HCT116 (cell line): ENCODE measurements at regions not wholly inside any gene's neighbourhood (a gene's known extent, or its start where the extent isn't known, plus 50 kb on each side); places are given as distances from the start of the nearest gene placed in this dataset.

ENCODE experiments used
- ATAC-seq: fragments of 200-7000 bp; cut with Tn5 transposase; 2 replicates; pipeline ENCODE4 v1.9.1; 2020; ENCODE audit warnings: mild to moderate bottlenecking, moderate library complexity
- BruUV-seq: library from RNA; stranded (reverse); fragments of 400-500 nt; replicated peaks from 2 replicates; lab custom pipeline; 2021; lab: Mats Ljungman, UMichigan
- CTCF ChIA-PET: fragments of 300-600 bp; sonication (Branson Sonifier 250); formaldehyde crosslinking; loops from one replicate; lab custom pipeline; 2021; ENCODE audit warnings: antibody characterized with exemption; lab: Charles Lee
- POLR2A ChIA-PET: fragments of 300-600, 350-600 bp; sonication (Branson Sonifier 250); formaldehyde crosslinking; loops from one replicate; lab custom pipeline; 2021; ENCODE audit warnings: antibody characterized with exemption; lab: Charles Lee
- RAD21 ChIA-PET, 2 experiments: fragments of 300-600 bp; sonication (Branson Sonifier 250); formaldehyde crosslinking; loops; one replicate each; lab custom pipeline; 2023; ENCODE audit warnings: low total read pairs in 2 of 2; ENCODE audit not compliant: uncharacterized antibody in 2 of 2, unreplicated experiment in 2 of 2, low non-redundant PET in 1 of 2; lab: Charles Lee
- DNase-seq: peaks from one replicate; pipeline ENCODE4 v3.0.0-alpha.2; 2010; ENCODE audit warnings: low read depth, low spot score
- H2AFZ ChIP-seq: fragments of 200-600 bp; shearing (Covaris generic), sonication (generic); 2 replicates; pipeline ENCODE4 v1.6.1; 2017; ENCODE audit warnings: low read depth, mixed run types, mixed read lengths, antibody characterized with exemption, low read length; ENCODE audit not compliant: poor library complexity, severe bottlenecking
- H3K27ac ChIP-seq: 2 replicates; pipeline ENCODE4 v1.5.1; 2012; ENCODE audit warnings: low read depth, low read length
- H3K27me3 ChIP-seq: fragments of 200-600 bp; sonication (generic); 2 replicates; pipeline ENCODE4 v1.6.1; 2016; ENCODE audit warnings: mixed run types, low read length, mixed read lengths; ENCODE audit not compliant: insufficient read depth
- H3K36me3 ChIP-seq, 2 experiments: fragments of 200-500 bp in 1 of 2; fragments of 200-600 bp in 1 of 2; sonication (Bioruptor generic) in 1 of 2; sonication (generic) in 1 of 2; 2 replicates each; pipeline versions ENCODE4 v1.5.1 to v1.6.1; 2014 to 2016; ENCODE audit warnings: low read length in 2 of 2, inconsistent platforms in 1 of 2, mixed read lengths in 1 of 2, mixed run types in 1 of 2; ENCODE audit not compliant: insufficient read depth in 2 of 2, control insufficient read depth in 1 of 2
- H3K4me1 ChIP-seq, 2 experiments: fragments of 200-600 bp in 1 of 2; sonication (generic) in 1 of 2; 2 replicates each; pipeline versions ENCODE4 v1.5.1 to v1.6.1; 2012 to 2017; ENCODE audit warnings: low read length in 2 of 2, inconsistent platforms in 1 of 2, mild to moderate bottlenecking in 1 of 2, mixed read lengths in 1 of 2, mixed run types in 1 of 2, moderate library complexity in 1 of 2; ENCODE audit not compliant: insufficient read depth in 2 of 2, control insufficient read depth in 1 of 2
- H3K4me2 ChIP-seq: fragments of 200-600 bp; sonication (generic); 2 replicates; pipeline ENCODE4 v1.6.1; 2017; ENCODE audit warnings: mixed run types, low read length, mixed read lengths
- H3K4me3 ChIP-seq, 2 experiments: fragments of 200-600 bp in 1 of 2; sonication (generic) in 1 of 2; replicated peaks in 1 of 2; 2 replicates each; pipeline ENCODE4 v1.5.1; 2011 to 2016; ENCODE audit warnings: low read length in 2 of 2, control low read depth in 1 of 2, low read depth in 1 of 2, mild to moderate bottlenecking in 1 of 2, mixed read lengths in 1 of 2, mixed run types in 1 of 2
- H3K79me2 ChIP-seq: fragments of 200-600 bp; sonication (generic); 2 replicates; pipeline ENCODE4 v1.6.1; 2017; ENCODE audit warnings: mild to moderate bottlenecking, mixed run types, low read length, moderate library complexity, mixed read lengths; ENCODE audit not compliant: insufficient read depth
- H3K9ac ChIP-seq: fragments of 200-600 bp; sonication (generic); 2 replicates; pipeline ENCODE4 v1.6.1; 2016; ENCODE audit warnings: low read length, mixed read lengths
- H3K9me2 ChIP-seq: fragments of 200-600 bp; sonication (generic), shearing (Covaris generic); 2 replicates; pipeline ENCODE4 v1.6.1; 2017; ENCODE audit warnings: mixed run types, mild to moderate bottlenecking, moderate library complexity; ENCODE audit not compliant: insufficient read depth
- H3K9me3 ChIP-seq, 2 experiments: fragments of 200-500 bp in 1 of 2; fragments of 200-600 bp in 1 of 2; sonication (Bioruptor generic) in 1 of 2; sonication (generic) in 1 of 2; 2 replicates each; pipeline ENCODE4 v1.6.1; 2014 to 2017; ENCODE audit warnings: low read length in 2 of 2, mixed read lengths in 2 of 2, inconsistent platforms in 1 of 2, low read depth in 1 of 2, mild to moderate bottlenecking in 1 of 2, mixed run types in 1 of 2, moderate library complexity in 1 of 2; ENCODE audit not compliant: control insufficient read depth in 1 of 2, insufficient read depth in 1 of 2
- H4K20me1 ChIP-seq: fragments of 200-600 bp; sonication (generic), shearing (Covaris generic); 2 replicates; pipeline ENCODE4 v1.6.1; 2017; ENCODE audit warnings: mixed run types, mild to moderate bottlenecking, moderate library complexity; ENCODE audit not compliant: insufficient read depth
- CBX3 ChIP-seq: IDR thresholded peaks from 2 replicates; pipeline ENCODE4 v1.6.1; 2012; ENCODE audit warnings: low read depth
- CEBPB ChIP-seq: IDR thresholded peaks from 2 replicates; pipeline ENCODE4 v1.6.1; 2012; ENCODE audit warnings: low read depth
- CTCF ChIP-seq, 3 experiments: fragments of 200-600 bp in 1 of 3; sonication (generic) in 1 of 3; IDR thresholded peaks in 2 of 3; conservative IDR thresholded peaks in 1 of 3; 2 replicates each; pipeline ENCODE4 v1.5.1; 2012 to 2017; ENCODE audit warnings: low read depth in 2 of 3, low read length in 2 of 3, antibody characterized with exemption in 1 of 3, borderline replicate concordance in 1 of 3, control low read depth in 1 of 3, mild to moderate bottlenecking in 1 of 3, mixed read lengths in 1 of 3, mixed run types in 1 of 3, moderate library complexity in 1 of 3; ENCODE audit not compliant: insufficient read depth in 1 of 3
- ELF1 ChIP-seq: IDR thresholded peaks from 2 replicates; pipeline ENCODE4 v1.6.1; 2012; ENCODE audit warnings: low read depth, borderline replicate concordance
- EZH2 ChIP-seq: fragments of 200-600 bp; sonication (generic); IDR thresholded peaks from 2 replicates; pipeline ENCODE4 v1.6.1; 2017; ENCODE audit warnings: antibody characterized with exemption, mixed run types
- FOSL1 ChIP-seq: IDR thresholded peaks from 2 replicates; pipeline ENCODE4 v1.6.1; 2012; ENCODE audit warnings: low read depth
- JUND ChIP-seq: IDR thresholded peaks from 2 replicates; pipeline ENCODE4 v1.6.1; 2012
- MAX ChIP-seq: IDR thresholded peaks from 2 replicates; pipeline ENCODE4 v1.6.1; 2012
- POLR2A ChIP-seq: IDR thresholded peaks from 2 replicates; pipeline ENCODE4 v1.7.0; 2011; ENCODE audit warnings: borderline replicate concordance; ENCODE audit not compliant: insufficient read depth, insufficient read length; ENCODE audit errors: extremely low read depth
- RAD21 ChIP-seq: IDR thresholded peaks from 2 replicates; pipeline ENCODE4 v1.6.1; 2012; ENCODE audit warnings: low read depth, mild to moderate bottlenecking
- SIN3A ChIP-seq: IDR thresholded peaks from 2 replicates; pipeline ENCODE4 v1.6.1; 2012; ENCODE audit warnings: low read depth
- SP1 ChIP-seq: IDR thresholded peaks from 2 replicates; pipeline ENCODE4 v1.6.1; 2012; ENCODE audit warnings: low read depth
- SRF ChIP-seq: IDR thresholded peaks from 2 replicates; pipeline ENCODE4 v1.6.1; 2012; ENCODE audit warnings: low read depth
- TCF7L2 ChIP-seq: IDR thresholded peaks from 2 replicates; pipeline ENCODE4 v1.7.0; 2011; ENCODE audit warnings: borderline replicate concordance, inconsistent platforms; ENCODE audit not compliant: insufficient read depth, insufficient read length; ENCODE audit errors: extremely low read depth
- YY1 ChIP-seq: IDR thresholded peaks from 2 replicates; pipeline ENCODE4 v1.6.1; 2011; ENCODE audit warnings: low read length, low read depth, moderate library complexity, mild to moderate bottlenecking; ENCODE audit not compliant: insufficient replicate concordance; ENCODE audit errors: extremely low read depth
- ZBTB33 ChIP-seq: IDR thresholded peaks from 2 replicates; pipeline ENCODE4 v1.6.1; 2011; ENCODE audit warnings: mild to moderate bottlenecking, low read length, moderate library complexity; ENCODE audit not compliant: insufficient replicate concordance; ENCODE audit errors: extremely low read depth
- ZFX ChIP-seq: fragments of 450-650 bp; IDR thresholded peaks from 2 replicates; pipeline ENCODE4 v1.6.1; 2017
- intact Hi-C: fragments of 100-400 bp; cut with micrococcal nuclease; formaldehyde crosslinking; loops from 2 replicates; pipeline ENCODE4 v1.10.0; 2022
- TF ChIP-seq, protein P1 (sequence below): IDR thresholded peaks from 2 replicates; pipeline ENCODE4 v1.6.1; 2012
- TF ChIP-seq, protein P2 (sequence below): IDR thresholded peaks from 2 replicates; pipeline ENCODE4 v1.6.1; 2012; ENCODE audit warnings: low read depth

- H3K27ac ChIP-seq: no peak overlapping the region
- RAD21 ChIA-PET: no interaction called here
- H3K79me2 ChIP-seq: no peaks in the 10 kb centered on the region
- BruUV-seq: no TSS peak
- intact Hi-C loops: no loop called here
- no peaks in the 10 kb centered on the region for H3K9me2 ChIP-seq
- no peaks in the 10 kb centered on the region for H3K36me3 ChIP-seq
- H4K20me1 ChIP-seq: no peaks in the 10 kb centered on the region
- H3K9me3 ChIP-seq: no peaks in the 10 kb centered on the region
- POLR2A ChIA-PET: no interaction called here
- DNase-seq (no peak), ATAC-seq (no peak)
- no peaks in the 10 kb centered on the region for H3K27me3 ChIP-seq
- H3K4me2 ChIP-seq: no peak overlapping the region
- no peaks in the 10 kb centered on the region for H3K4me1 ChIP-seq
- no peak overlapping the region for H3K9ac ChIP-seq
- TF ChIP-seq SP1 (no peak), YY1 (no peak), ZFX (no peak), TCF7L2 (no peak), CTCF (IDR thresholded peaks at IDR 0.05 in 2 of 3, conservative IDR thresholded peaks at IDR 0.05 in 1 of 3; ENCODE audit: borderline replicate concordance in 1 of 3, insufficient read depth in 1 of 3, low read depth in 2 of 3, low read length in 2 of 3) (no peak), RAD21 (no peak), POLR2A (no peak), FOSL1 (no peak), ZBTB33 (no peak), JUND (no peak), CEBPB (no peak), MAX (no peak), EZH2 (no peak), CBX3 (no peak), SRF (no peak), ELF1 (no peak), SIN3A (no peak)
- TF ChIP-seq, protein P1, sequence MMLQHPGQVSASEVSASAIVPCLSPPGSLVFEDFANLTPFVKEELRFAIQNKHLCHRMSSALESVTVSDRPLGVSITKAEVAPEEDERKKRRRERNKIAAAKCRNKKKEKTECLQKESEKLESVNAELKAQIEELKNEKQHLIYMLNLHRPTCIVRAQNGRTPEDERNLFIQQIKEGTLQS: no peak
- TF ChIP-seq, protein P2, sequence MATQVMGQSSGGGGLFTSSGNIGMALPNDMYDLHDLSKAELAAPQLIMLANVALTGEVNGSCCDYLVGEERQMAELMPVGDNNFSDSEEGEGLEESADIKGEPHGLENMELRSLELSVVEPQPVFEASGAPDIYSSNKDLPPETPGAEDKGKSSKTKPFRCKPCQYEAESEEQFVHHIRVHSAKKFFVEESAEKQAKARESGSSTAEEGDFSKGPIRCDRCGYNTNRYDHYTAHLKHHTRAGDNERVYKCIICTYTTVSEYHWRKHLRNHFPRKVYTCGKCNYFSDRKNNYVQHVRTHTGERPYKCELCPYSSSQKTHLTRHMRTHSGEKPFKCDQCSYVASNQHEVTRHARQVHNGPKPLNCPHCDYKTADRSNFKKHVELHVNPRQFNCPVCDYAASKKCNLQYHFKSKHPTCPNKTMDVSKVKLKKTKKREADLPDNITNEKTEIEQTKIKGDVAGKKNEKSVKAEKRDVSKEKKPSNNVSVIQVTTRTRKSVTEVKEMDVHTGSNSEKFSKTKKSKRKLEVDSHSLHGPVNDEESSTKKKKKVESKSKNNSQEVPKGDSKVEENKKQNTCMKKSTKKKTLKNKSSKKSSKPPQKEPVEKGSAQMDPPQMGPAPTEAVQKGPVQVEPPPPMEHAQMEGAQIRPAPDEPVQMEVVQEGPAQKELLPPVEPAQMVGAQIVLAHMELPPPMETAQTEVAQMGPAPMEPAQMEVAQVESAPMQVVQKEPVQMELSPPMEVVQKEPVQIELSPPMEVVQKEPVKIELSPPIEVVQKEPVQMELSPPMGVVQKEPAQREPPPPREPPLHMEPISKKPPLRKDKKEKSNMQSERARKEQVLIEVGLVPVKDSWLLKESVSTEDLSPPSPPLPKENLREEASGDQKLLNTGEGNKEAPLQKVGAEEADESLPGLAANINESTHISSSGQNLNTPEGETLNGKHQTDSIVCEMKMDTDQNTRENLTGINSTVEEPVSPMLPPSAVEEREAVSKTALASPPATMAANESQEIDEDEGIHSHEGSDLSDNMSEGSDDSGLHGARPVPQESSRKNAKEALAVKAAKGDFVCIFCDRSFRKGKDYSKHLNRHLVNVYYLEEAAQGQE: no peak
- CTCF ChIA-PET: no interaction called here
- no peak overlapping the region for H2AFZ ChIP-seq
- no peak overlapping the region for H3K4me3 ChIP-seq
Measured at GRCh38 chr4:144873226-144873990, 224.6 kb downstream of the ANAPC10 start.
